PC-9 (cell line): ENCODE measurements at regions not wholly inside any gene's neighbourhood (a gene's known extent, or its start where the extent isn't known, plus 50 kb on each side); places are given as distances from the start of the nearest gene placed in this dataset.

Experiments
- BruUV-seq: library from RNA; stranded (reverse); fragments of 400-500 nt; replicated peaks from 2 replicates; lab custom pipeline; 2021; lab: Mats Ljungman, UMichigan
- CTCF ChIA-PET: fragments of 300-600 bp; sonication (Branson Sonifier 250); formaldehyde crosslinking; loops from one replicate; lab custom pipeline; 2022; ENCODE audit warnings: antibody characterized with exemption; lab: Charles Lee
- POLR2A ChIA-PET: fragments of 300-600 bp; sonication (Branson Sonifier 250); formaldehyde crosslinking; loops from one replicate; lab custom pipeline; 2022; ENCODE audit warnings: antibody characterized with exemption; ENCODE audit not compliant: unreplicated experiment; lab: Charles Lee
- DNase-seq, 2 experiments: peaks; one replicate each; pipeline versions ENCODE4 v3.0.0 to v3.0.0-alpha.2; 2015 to 2022; ENCODE audit warnings: mixed read lengths in 1 of 2
- H2AFZ ChIP-seq: fragments of 200-600 bp; sonication (generic); 2 replicates; pipeline ENCODE4 v1.8.1; 2017; ENCODE audit warnings: antibody characterized with exemption
- H3F3A ChIP-seq: fragments of 200-600 bp; sonication (generic); 2 replicates; pipeline ENCODE4 v1.8.1; 2017; ENCODE audit warnings: antibody characterized with exemption, mild to moderate bottlenecking, low read depth; ENCODE audit not compliant: insufficient read depth
- H3K27ac ChIP-seq: fragments of 200-600 bp; sonication (generic); 2 replicates; pipeline ENCODE4 v1.6.1; 2016; ENCODE audit warnings: mixed run types
- H3K27me3 ChIP-seq: fragments of 200-600 bp; sonication (generic); 2 replicates; pipeline ENCODE4 v1.6.1; 2016; ENCODE audit warnings: low read depth, mixed run types; ENCODE audit not compliant: insufficient read depth
- H3K36me3 ChIP-seq: fragments of 200-600 bp; sonication (generic); 2 replicates; pipeline ENCODE4 v1.6.1; 2016; ENCODE audit warnings: low read depth, mixed run types
- H3K4me1 ChIP-seq: fragments of 200-600 bp; sonication (generic); replicated peaks from 2 replicates; pipeline ENCODE4 v1.6.1; 2016; ENCODE audit warnings: mixed run types; ENCODE audit not compliant: insufficient read depth
- H3K4me2 ChIP-seq: fragments of 200-600 bp; sonication (generic); 2 replicates; pipeline ENCODE4 v1.6.1; 2017; ENCODE audit warnings: mixed run types
- H3K4me3 ChIP-seq: fragments of 200-600 bp; sonication (generic); 2 replicates; pipeline ENCODE4 v1.6.1; 2016; ENCODE audit warnings: mixed run types
- H3K79me2 ChIP-seq: fragments of 200-600 bp; sonication (generic); 2 replicates; pipeline ENCODE4 v1.6.1; 2017; ENCODE audit warnings: low read depth, mixed run types
- H3K9me2 ChIP-seq: fragments of 200-600 bp; sonication (generic); 2 replicates; pipeline ENCODE4 v1.8.1; 2017; ENCODE audit warnings: mild to moderate bottlenecking; ENCODE audit not compliant: insufficient read depth
- H3K9me3 ChIP-seq: fragments of 200-600 bp; sonication (generic); 2 replicates; pipeline ENCODE4 v1.8.1; 2016; ENCODE audit warnings: low read depth; ENCODE audit not compliant: insufficient read depth
- H4K20me1 ChIP-seq: fragments of 200-600 bp; sonication (generic); 2 replicates; pipeline ENCODE4 v1.8.1; 2017; ENCODE audit not compliant: insufficient read depth
- CTCF ChIP-seq: fragments of 200-600 bp; sonication (generic); conservative IDR thresholded peaks from 2 replicates; pipeline ENCODE4 v1.6.1; 2017; ENCODE audit warnings: mixed run types, antibody characterized with exemption, mild to moderate bottlenecking, moderate library complexity
- EZH2 ChIP-seq: fragments of 200-600 bp; sonication (generic); IDR thresholded peaks from 2 replicates; pipeline ENCODE4 v1.8.0; 2017; ENCODE audit warnings: antibody characterized with exemption, low read depth
- intact Hi-C: fragments of 100-400 bp; cut with micrococcal nuclease; formaldehyde crosslinking; loops from one replicate; pipeline ENCODE4 v1.10.0; 2022; ENCODE audit not compliant: unreplicated experiment

GRCh38 chr10:121087688-121088087, 236.5 kb downstream of the WDR11 start:
- no peak overlapping the region for H2AFZ ChIP-seq
- BruUV-seq = no TSS peak
- no peaks in the 10 kb centered on the region for H4K20me1 ChIP-seq
- no peaks in the 10 kb centered on the region for H3K9me2 ChIP-seq
- no peak overlapping the region for H3K27ac ChIP-seq
- no peak overlapping the region for H3K4me2 ChIP-seq
- intact Hi-C loops = no loop called here
- H3K36me3 ChIP-seq = no peaks in the 10 kb centered on the region
- no peak for DNase-seq
- H3K79me2 ChIP-seq = no peaks in the 10 kb centered on the region
- no peak for TF ChIP-seq EZH2
- no peak for TF ChIP-seq CTCF
- peaks cover 9% of the 10 kb centered on the region; the same call in 1 of the 2 replicates for H3K27me3 ChIP-seq
- POLR2A ChIA-PET = no interaction called here
- no peak overlapping the region for H3K4me3 ChIP-seq
- H3F3A ChIP-seq = no peaks in the 10 kb centered on the region
- no peaks in the 10 kb centered on the region for H3K9me3 ChIP-seq
- H3K4me1 ChIP-seq = no peaks in the 10 kb centered on the region
- CTCF ChIA-PET = no interaction called here

- H3K4me1 ChIP-seq = no peaks in the 10 kb centered on the region
- H3K9me2 ChIP-seq = no peaks in the 10 kb centered on the region
- no peak for DNase-seq
- intact Hi-C loops = no loop called here
- no TSS peak for BruUV-seq
- H3K79me2 ChIP-seq = no peaks in the 10 kb centered on the region
- no peak overlapping the region for H3K27ac ChIP-seq
- TF ChIP-seq EZH2 = no peak
- TF ChIP-seq CTCF = no peak
- ChIA-PET POLR2A (no interaction called here), CTCF (no interaction called here)
- no peak overlapping the region for H3K4me2 ChIP-seq
- H2AFZ ChIP-seq = no peak overlapping the region
- H3K27me3 ChIP-seq = peaks cover 4% of the 10 kb centered on the region; the same call in 1 of the 2 replicates
- no peaks in the 10 kb centered on the region for H3F3A ChIP-seq
- H3K9me3 ChIP-seq = no peaks in the 10 kb centered on the region
- no peaks in the 10 kb centered on the region for H4K20me1 ChIP-seq
- H3K36me3 ChIP-seq = no peaks in the 10 kb centered on the region
- no peak overlapping the region for H3K4me3 ChIP-seq
These were observed 237.4 kb downstream of the WDR11 start for GRCh38 chr10:121088524-121088923.

GRCh38 chr10:121089434-121089833, 238.3 kb downstream of the WDR11 start:
- no peak for DNase-seq
- no peak overlapping the region for H3K4me2 ChIP-seq
- POLR2A ChIA-PET = no interaction called here
- no TSS peak for BruUV-seq
- H3K27ac ChIP-seq = no peak overlapping the region
- H4K20me1 ChIP-seq = no peaks in the 10 kb centered on the region
- intact Hi-C loops = no loop called here
- no peaks in the 10 kb centered on the region for H3K9me3 ChIP-seq
- TF ChIP-seq EZH2 (no peak), CTCF (no peak)
- H3F3A ChIP-seq = no peaks in the 10 kb centered on the region
- CTCF ChIA-PET = no interaction called here
- no peaks in the 10 kb centered on the region for H3K36me3 ChIP-seq
- H2AFZ ChIP-seq = no peak overlapping the region
- no peaks in the 10 kb centered on the region for H3K9me2 ChIP-seq
- no peaks in the 10 kb centered on the region for H3K27me3 ChIP-seq
- no peak overlapping the region for H3K4me3 ChIP-seq
- H3K79me2 ChIP-seq = no peaks in the 10 kb centered on the region
- no peaks in the 10 kb centered on the region for H3K4me1 ChIP-seq
